ENCODE measurements at regions not wholly inside any gene's neighbourhood (a gene's known extent, or its start where the extent isn't known, plus 50 kb on each side); places are given as distances from the start of the nearest gene placed in this dataset.

DNA sequence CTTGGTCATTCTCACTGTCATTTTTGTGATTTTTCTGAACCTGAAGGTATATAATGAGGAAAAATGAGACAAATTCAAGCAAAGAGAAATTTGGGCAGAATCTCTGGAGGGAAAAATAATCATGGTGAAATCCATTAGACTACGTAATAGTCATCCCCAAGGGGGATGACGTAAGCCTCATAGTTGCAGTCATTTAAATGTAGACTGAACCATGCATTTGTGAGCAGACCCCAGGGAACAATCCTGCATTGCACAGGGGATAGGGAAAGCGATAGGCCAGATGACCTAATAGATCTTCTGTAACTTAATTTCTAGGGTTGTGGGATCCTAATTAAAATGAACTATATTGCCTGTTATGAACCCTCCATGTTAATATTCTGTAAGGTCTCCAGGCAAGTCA is 167.4 kb upstream of the C1orf21 start:
- H3K4me1 ChIP-seq (ENCODE audit: control insufficient read depth, insufficient read depth, low read length), result no peaks in the 10 kb centered on the region
- no peaks in the 10 kb centered on the region for H3K36me3 ChIP-seq (ENCODE audit: control insufficient read depth, insufficient read depth, low read length)
- no CpG with 5 or more reads among the region's 3 CpGs for WGBS, 2 experiments (ENCODE audit: extremely low coverage in 2 of 2, insufficient read length in 1 of 2)
- H4K8ac ChIP-seq (ENCODE audit: low read depth in 2 of 2, low read length in 2 of 2), result no peak overlapping the region
- H3K79me1 ChIP-seq (ENCODE audit: low read depth in 1 of 2, low read length in 2 of 2), result no peaks in the 10 kb centered on the region
- H2BK20ac ChIP-seq (ENCODE audit: low read depth, low read length), result no peak overlapping the region
- H3K18ac ChIP-seq (ENCODE audit: low read depth, low read length), result no peak overlapping the region
- no peak overlapping the region for H4K5ac ChIP-seq (ENCODE audit: low read depth, low read length)
- no peak overlapping the region for H2BK5ac ChIP-seq (ENCODE audit: low read depth, low read length, poor library complexity, severe bottlenecking)
- no peak overlapping the region for H4K91ac ChIP-seq (ENCODE audit: insufficient read depth, low read depth, low read length)
- no peak overlapping the region for H3K14ac ChIP-seq (replicated peaks; ENCODE audit: low read depth, low read length)
- no peak overlapping the region for H2AFZ ChIP-seq (replicated peaks; ENCODE audit: low read length, poor library complexity)
- no peak overlapping the region for H2BK15ac ChIP-seq (ENCODE audit: low read depth, low read length)
- no peak overlapping the region for H3K4ac ChIP-seq (ENCODE audit: low read depth, low read length)
- no peak overlapping the region for H2AK5ac ChIP-seq (ENCODE audit: low read depth, low read length)
- H2BK120ac ChIP-seq (ENCODE audit: low read depth, low read length), result no peak overlapping the region
- intact Hi-C loops (cut with micrococcal nuclease), result no loop called here
- H3K9ac ChIP-seq (ENCODE audit: low read depth, low read length), result no peak overlapping the region
- H3K27me3 ChIP-seq (ENCODE audit: control insufficient read depth, insufficient read depth, low read length), result peaks cover 5% of the 10 kb centered on the region
- no peaks in the 10 kb centered on the region for H4K20me1 ChIP-seq (ENCODE audit: insufficient read depth, low read length)
- no peak overlapping the region for H3K27ac ChIP-seq (ENCODE audit: insufficient read depth, low read length)
- ChIA-PET CTCF (no interaction called here), POLR2A (ENCODE audit: unreplicated experiment) (no interaction called here)
- in situ Hi-C loops (cut with MboI; ENCODE audit: low sequenced_read_pairs), result no loop called here
- dilution Hi-C loops (cut with HindIII; ENCODE audit: low sequenced_read_pairs, unreplicated experiment), result no loop called here
- peaks cover 4% of the 10 kb centered on the region; the same call in 1 of the 2 replicates for H3K9me1 ChIP-seq (ENCODE audit: insufficient read depth, low read length)
- no peak overlapping the region for H2AK9ac ChIP-seq (replicated peaks; ENCODE audit: low read depth, low read length, poor library complexity)
- no peak for ATAC-seq (ENCODE audit: low read depth)
- TF ChIP-seq CEBPB (IDR thresholded peaks at IDR 0.05; ENCODE audit: low read depth, low read length), result no peak
- no peak for TF ChIP-seq SMC3 (IDR thresholded peaks at IDR 0.05; ENCODE audit: low read depth, low read length)
- no peak for TF ChIP-seq MAFK (IDR thresholded peaks at IDR 0.05; ENCODE audit: low read depth, low read length)
- no peak for TF ChIP-seq NFE2L2 (IDR thresholded peaks at IDR 0.05; ENCODE audit: low read depth, low read length)
- TF ChIP-seq, protein P1, sequence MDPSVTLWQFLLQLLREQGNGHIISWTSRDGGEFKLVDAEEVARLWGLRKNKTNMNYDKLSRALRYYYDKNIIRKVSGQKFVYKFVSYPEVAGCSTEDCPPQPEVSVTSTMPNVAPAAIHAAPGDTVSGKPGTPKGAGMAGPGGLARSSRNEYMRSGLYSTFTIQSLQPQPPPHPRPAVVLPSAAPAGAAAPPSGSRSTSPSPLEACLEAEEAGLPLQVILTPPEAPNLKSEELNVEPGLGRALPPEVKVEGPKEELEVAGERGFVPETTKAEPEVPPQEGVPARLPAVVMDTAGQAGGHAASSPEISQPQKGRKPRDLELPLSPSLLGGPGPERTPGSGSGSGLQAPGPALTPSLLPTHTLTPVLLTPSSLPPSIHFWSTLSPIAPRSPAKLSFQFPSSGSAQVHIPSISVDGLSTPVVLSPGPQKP (IDR thresholded peaks at IDR 0.05; ENCODE audit: borderline replicate concordance, low read depth, low read length), result no peak
- TF ChIP-seq RCOR1 (IDR thresholded peaks at IDR 0.05; ENCODE audit: insufficient replicate concordance, low read length), result no peak
- TF ChIP-seq RAD21 (IDR thresholded peaks at IDR 0.05; ENCODE audit: low read length), result no peak
- no peak for TF ChIP-seq POLR2A (IDR thresholded peaks at IDR 0.05; ENCODE audit: low read depth, low read length)
- TF ChIP-seq, protein P2, sequence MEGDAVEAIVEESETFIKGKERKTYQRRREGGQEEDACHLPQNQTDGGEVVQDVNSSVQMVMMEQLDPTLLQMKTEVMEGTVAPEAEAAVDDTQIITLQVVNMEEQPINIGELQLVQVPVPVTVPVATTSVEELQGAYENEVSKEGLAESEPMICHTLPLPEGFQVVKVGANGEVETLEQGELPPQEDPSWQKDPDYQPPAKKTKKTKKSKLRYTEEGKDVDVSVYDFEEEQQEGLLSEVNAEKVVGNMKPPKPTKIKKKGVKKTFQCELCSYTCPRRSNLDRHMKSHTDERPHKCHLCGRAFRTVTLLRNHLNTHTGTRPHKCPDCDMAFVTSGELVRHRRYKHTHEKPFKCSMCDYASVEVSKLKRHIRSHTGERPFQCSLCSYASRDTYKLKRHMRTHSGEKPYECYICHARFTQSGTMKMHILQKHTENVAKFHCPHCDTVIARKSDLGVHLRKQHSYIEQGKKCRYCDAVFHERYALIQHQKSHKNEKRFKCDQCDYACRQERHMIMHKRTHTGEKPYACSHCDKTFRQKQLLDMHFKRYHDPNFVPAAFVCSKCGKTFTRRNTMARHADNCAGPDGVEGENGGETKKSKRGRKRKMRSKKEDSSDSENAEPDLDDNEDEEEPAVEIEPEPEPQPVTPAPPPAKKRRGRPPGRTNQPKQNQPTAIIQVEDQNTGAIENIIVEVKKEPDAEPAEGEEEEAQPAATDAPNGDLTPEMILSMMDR (conservative IDR thresholded peaks at IDR 0.05; ENCODE audit: low read depth, low read length), result no peak
- TF ChIP-seq MAZ (IDR thresholded peaks at IDR 0.05; ENCODE audit: borderline replicate concordance, low read depth, low read length), result no peak
- TF ChIP-seq FOS (IDR thresholded peaks at IDR 0.05; ENCODE audit: low read depth, low read length), result no peak
- no peak for TF ChIP-seq BHLHE40 (IDR thresholded peaks at IDR 0.05; ENCODE audit: low read depth, low read length)
- no peak for TF ChIP-seq CHD1 (IDR thresholded peaks at IDR 0.05; ENCODE audit: low read depth, low read length)
- TF ChIP-seq MXI1 (IDR thresholded peaks at IDR 0.05; ENCODE audit: borderline replicate concordance, low read depth, low read length), result no peak
- no peak for TF ChIP-seq RFX5 (IDR thresholded peaks at IDR 0.05; ENCODE audit: low read depth, low read length)
- TF ChIP-seq, protein P3, sequence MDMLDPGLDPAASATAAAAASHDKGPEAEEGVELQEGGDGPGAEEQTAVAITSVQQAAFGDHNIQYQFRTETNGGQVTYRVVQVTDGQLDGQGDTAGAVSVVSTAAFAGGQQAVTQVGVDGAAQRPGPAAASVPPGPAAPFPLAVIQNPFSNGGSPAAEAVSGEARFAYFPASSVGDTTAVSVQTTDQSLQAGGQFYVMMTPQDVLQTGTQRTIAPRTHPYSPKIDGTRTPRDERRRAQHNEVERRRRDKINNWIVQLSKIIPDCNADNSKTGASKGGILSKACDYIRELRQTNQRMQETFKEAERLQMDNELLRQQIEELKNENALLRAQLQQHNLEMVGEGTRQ (IDR thresholded peaks at IDR 0.05; ENCODE audit: low read depth, low read length), result no peak
- no peak overlapping the region for H3K56ac ChIP-seq (ENCODE audit: extremely low read depth, insufficient read depth, low read length)
- no TSS peak for BruUV-seq (replicated peaks)
- H3K23ac ChIP-seq (ENCODE audit: low read depth, low read length), result no peak overlapping the region
- H3K9me3 ChIP-seq (ENCODE audit: control insufficient read depth, insufficient read depth, low read length), result no peaks in the 10 kb centered on the region
- no peak overlapping the region for H3K4me3 ChIP-seq (ENCODE audit: insufficient read depth, low read depth, low read length)
- no peak for DNase-seq
- no peak overlapping the region for H3K4me2 ChIP-seq (ENCODE audit: low read depth, low read length)
